Activated naive CD8-positive, alpha-beta T cell treated with anti-CD3 and anti-CD28 coated beads, Interleukin-2, amount 10 ng/mL, durations not matched to agents 7 days and 5 days (primary cell): ENCODE measurements at regions not wholly inside any gene's neighbourhood (a gene's known extent, or its start where the extent isn't known, plus 50 kb on each side); places are given as distances from the start of the nearest gene placed in this dataset.
A peak's percentile ranks its signal among the peaks of the same experiment; 100 is the strongest.

Experiments used
- ATAC-seq: fragments of 150-1000 bp; cut with Tn5 transposase; one replicate; pipeline ENCODE4 v1.10.0; 2021; ENCODE audit warnings: low read depth, moderate library complexity
- POLR2A ChIA-PET: fragments of 350-600 bp; sonication (Branson Sonifier 250); formaldehyde crosslinking; loops from one replicate; lab custom pipeline; 2021; ENCODE audit warnings: antibody characterized with exemption; lab: Charles Lee
- DNase-seq: peaks from one replicate; pipeline ENCODE4 v3.0.0; 2021
- H3K27ac Mint-ChIP-seq: one replicate; pipeline ENCODE4 v1.8.0; 2022; ENCODE audit warnings: mild to moderate bottlenecking, mixed read lengths
- H3K27me3 Mint-ChIP-seq: one replicate; pipeline ENCODE4 v1.8.0; 2022; ENCODE audit warnings: mild to moderate bottlenecking, moderate library complexity, mixed read lengths
- H3K36me3 Mint-ChIP-seq: one replicate; pipeline ENCODE4 v1.8.0; 2021; ENCODE audit warnings: mild to moderate bottlenecking, mixed read lengths
- H3K4me1 Mint-ChIP-seq: one replicate; pipeline ENCODE4 v1.8.0; 2021; ENCODE audit warnings: mixed read lengths
- H3K4me3 Mint-ChIP-seq: one replicate; pipeline ENCODE4 v1.8.0; 2022; ENCODE audit warnings: mild to moderate bottlenecking, moderate library complexity, mixed read lengths
- H3K9me3 Mint-ChIP-seq: one replicate; pipeline ENCODE4 v1.8.0; 2021; ENCODE audit warnings: mixed read lengths

DNA sequence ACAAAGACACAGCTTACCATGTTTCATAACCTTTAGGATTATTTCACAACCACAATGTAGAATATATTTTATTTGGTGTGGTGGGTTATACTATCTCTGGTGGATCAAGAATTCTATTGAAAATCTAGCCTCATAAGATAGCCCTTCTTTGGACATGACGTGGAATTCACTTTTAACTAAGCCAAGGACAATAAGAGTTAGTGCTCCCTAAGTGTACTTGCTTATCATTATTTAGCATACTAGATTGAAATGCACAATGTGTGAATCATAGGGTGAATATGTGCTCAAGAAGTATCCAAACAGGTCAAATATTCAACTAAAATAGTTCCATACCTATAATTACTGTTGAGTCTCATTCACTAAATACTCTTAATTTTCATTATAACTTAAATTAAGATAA is 1179.5 kb upstream of the GOT2 start:
- POLR2A ChIA-PET: no interaction called here
- no peaks in the 10 kb centered on the region for H3K27me3 Mint-ChIP-seq
- no peak overlapping the region for H3K27ac Mint-ChIP-seq
- H3K36me3 Mint-ChIP-seq: no peaks in the 10 kb centered on the region
- DNase-seq: no peak
- H3K4me3 Mint-ChIP-seq: no peak overlapping the region
- no peaks in the 10 kb centered on the region for H3K9me3 Mint-ChIP-seq
- H3K4me1 Mint-ChIP-seq: no peaks in the 10 kb centered on the region
- ATAC-seq: no peak

DNA sequence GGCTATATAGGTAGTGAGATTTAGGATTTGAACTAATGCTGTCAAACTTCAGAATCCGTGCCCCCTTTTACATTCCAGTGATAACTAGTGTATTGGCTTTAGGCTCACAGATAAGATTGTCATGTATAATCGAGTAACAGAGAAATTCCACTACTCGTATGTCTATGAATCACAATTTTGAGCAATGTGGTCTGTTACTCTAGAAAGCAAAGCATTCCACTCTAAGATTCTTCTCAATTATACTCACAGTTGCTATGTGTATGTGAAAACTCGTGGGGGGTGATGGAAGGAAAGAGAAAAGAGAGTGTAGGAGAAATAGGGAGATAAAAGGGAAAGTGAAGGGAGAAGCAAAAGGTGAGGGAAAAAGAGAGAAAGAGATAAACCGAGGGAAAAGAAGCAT is 1175.1 kb upstream of the GOT2 start:
- Mint-ChIP-seq H3K36me3 (no peaks in the 10 kb centered on the region), H3K27ac (no peak overlapping the region), H3K4me3 (no peak overlapping the region), H3K4me1 (no peaks in the 10 kb centered on the region), H3K9me3 (no peaks in the 10 kb centered on the region), H3K27me3 (no peaks in the 10 kb centered on the region)
- POLR2A ChIA-PET: no interaction called here
- DNase-seq (no peak), ATAC-seq (no peak)

DNA sequence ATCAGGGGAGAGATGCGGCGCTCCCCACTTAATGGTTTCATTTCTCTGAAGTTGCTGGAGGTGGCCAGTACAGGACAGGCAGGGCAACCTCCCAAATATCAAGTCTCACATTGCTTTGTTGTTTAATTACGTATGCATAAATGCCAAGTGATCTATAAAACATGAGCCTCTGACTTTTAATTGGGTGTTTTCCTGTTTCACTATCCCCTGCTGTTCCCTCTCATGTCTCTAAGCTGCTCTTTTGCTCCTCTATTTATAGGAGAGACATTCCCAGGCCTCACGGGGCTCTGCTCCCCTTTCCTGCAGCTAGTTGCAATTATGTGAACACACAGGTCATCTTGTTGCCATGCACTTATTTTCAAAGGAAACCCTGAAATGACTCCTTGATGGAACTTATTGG is 1173.5 kb upstream of the GOT2 start:
- H3K4me3 Mint-ChIP-seq: no peak overlapping the region
- POLR2A ChIA-PET: no interaction called here
- DNase-seq (no peak), ATAC-seq (no peak)
- no peaks in the 10 kb centered on the region for H3K36me3 Mint-ChIP-seq
- no peaks in the 10 kb centered on the region for H3K9me3 Mint-ChIP-seq
- no peaks in the 10 kb centered on the region for H3K4me1 Mint-ChIP-seq
- H3K27ac Mint-ChIP-seq: no peak overlapping the region
- H3K27me3 Mint-ChIP-seq: no peaks in the 10 kb centered on the region

DNA sequence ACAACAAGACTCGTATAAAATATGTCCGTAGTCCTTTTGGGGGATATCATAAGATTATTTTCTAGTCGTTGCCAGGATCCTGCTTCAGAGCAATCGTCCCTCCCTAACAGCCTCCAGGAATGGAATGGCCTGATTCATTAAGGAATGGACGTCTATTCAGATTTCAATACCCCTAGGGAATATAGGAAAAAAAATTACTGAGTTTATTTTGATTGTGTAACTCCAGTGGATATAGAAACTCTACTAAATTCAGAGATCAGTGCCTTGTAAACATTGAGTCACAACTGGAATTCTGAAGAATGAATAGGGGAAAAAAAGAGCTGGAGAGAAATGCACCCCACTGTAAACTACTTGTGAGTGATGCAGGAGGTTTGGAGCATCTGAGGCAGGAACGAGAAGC is 1171.5 kb upstream of the GOT2 start:
- Mint-ChIP-seq H3K36me3 (no peaks in the 10 kb centered on the region), H3K4me1 (no peaks in the 10 kb centered on the region), H3K9me3 (no peaks in the 10 kb centered on the region), H3K4me3 (no peak overlapping the region), H3K27me3 (no peaks in the 10 kb centered on the region), H3K27ac (no peak overlapping the region)
- DNase-seq (no peak), ATAC-seq (no peak)
- POLR2A ChIA-PET: no interaction called here

DNA sequence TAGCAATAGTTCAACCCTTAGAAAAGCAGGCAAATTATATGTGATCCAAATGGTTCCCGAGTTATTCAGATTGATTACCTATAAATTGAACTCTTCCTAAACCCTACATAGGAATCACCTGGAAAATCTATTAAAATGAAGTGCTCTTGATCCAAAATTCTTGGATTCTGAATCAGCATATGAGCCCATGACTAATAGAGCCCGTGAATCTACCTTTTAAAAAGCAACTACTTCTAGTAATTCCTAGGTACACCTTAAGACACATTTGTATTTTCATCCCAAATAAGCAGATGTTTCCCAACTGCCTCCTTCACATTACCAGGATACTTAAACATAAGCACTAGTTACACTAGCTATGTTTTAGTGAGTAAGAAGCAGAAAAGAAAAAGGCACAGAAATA is 1171.0 kb upstream of the GOT2 start:
- no peaks in the 10 kb centered on the region for H3K36me3 Mint-ChIP-seq
- no peak for ATAC-seq

DNA sequence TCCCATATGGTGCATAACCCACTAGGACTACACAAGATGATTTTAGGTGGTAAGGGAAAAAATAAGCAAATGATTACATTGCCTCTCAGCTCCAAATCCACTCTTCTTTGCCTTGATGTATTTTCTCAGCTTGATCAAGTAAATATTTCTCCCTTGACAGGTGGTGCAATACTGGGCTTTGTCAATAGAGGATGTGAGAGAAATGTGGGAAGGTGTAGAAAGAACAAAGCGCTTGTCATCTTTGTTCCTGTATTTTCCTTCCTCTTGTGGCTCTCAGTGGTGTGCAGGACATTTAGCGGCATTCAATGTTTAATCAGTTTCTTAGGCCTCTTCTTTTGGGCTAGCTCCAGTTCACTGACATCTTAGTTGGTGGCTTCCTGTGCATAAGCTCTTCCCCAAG is 1165.8 kb upstream of the GOT2 start:
- ATAC-seq (no peak), DNase-seq (no peak)
- POLR2A ChIA-PET: no interaction called here
- Mint-ChIP-seq H3K27me3 (no peaks in the 10 kb centered on the region), H3K9me3 (peaks cover 4% of the 10 kb centered on the region), H3K36me3 (no peaks in the 10 kb centered on the region), H3K4me3 (no peak overlapping the region), H3K27ac (no peak overlapping the region), H3K4me1 (no peaks in the 10 kb centered on the region)

More for the DNA sequence above, 1171.0 kb upstream of the GOT2 start:
- Mint-ChIP-seq H3K27me3 (no peaks in the 10 kb centered on the region), H3K9me3 (no peaks in the 10 kb centered on the region), H3K4me3 (no peak overlapping the region), H3K4me1 (no peaks in the 10 kb centered on the region), H3K27ac (no peak overlapping the region)
- DNase-seq: no peak
- POLR2A ChIA-PET: no interaction called here

DNA sequence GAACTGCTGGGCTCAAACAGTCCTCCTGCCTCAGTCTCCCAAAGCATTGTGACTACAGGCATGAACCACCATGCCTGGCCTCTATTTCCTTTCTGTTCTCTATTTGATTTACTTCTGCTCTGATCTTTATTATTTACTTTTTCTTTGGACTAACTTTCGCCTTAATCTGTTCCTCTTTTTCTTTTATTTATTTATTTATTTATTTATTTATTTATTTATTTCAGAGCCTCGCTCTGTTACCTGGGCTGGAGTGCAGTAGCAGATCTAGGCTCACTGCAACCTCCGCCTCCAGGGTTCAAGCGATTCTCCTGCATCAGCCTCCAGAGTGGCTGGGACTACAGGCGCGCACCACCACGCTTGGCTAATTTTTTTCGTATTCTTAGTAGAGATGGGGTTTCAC is 1158.3 kb upstream of the GOT2 start:
- Mint-ChIP-seq H3K4me1 (no peaks in the 10 kb centered on the region), H3K4me3 (no peak overlapping the region), H3K27me3 (no peaks in the 10 kb centered on the region), H3K36me3 (no peaks in the 10 kb centered on the region), H3K9me3 (peaks cover 6% of the 10 kb centered on the region), H3K27ac (no peak overlapping the region)
- POLR2A ChIA-PET: no interaction called here
- no peak for ATAC-seq
- no peak for DNase-seq

DNA sequence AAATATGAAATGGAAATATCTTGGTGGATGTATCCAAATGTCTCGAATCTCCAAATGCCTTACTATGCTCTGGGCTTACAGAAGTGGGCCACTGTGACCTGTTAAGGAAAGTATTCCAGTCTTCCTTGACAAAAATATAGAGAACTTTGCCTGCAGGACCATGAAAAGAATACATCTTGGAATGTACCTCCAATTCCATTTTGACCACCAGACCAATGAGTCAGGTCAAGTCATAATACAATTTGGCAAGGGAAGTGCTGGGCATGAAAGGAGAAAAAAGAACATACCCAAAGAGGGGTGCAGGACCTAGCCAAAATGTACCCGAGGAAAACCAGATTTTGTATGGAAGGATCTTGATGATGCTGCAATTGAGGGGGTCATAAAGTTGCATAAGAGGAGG is 1153.7 kb upstream of the GOT2 start:
- Mint-ChIP-seq H3K4me1 (no peaks in the 10 kb centered on the region), H3K36me3 (no peaks in the 10 kb centered on the region), H3K27me3 (no peaks in the 10 kb centered on the region), H3K4me3 (no peak overlapping the region), H3K9me3 (peaks cover 9% of the 10 kb centered on the region), H3K27ac (no peak overlapping the region)
- no peak for DNase-seq
- ATAC-seq: no peak
- POLR2A ChIA-PET: no interaction called here

DNA sequence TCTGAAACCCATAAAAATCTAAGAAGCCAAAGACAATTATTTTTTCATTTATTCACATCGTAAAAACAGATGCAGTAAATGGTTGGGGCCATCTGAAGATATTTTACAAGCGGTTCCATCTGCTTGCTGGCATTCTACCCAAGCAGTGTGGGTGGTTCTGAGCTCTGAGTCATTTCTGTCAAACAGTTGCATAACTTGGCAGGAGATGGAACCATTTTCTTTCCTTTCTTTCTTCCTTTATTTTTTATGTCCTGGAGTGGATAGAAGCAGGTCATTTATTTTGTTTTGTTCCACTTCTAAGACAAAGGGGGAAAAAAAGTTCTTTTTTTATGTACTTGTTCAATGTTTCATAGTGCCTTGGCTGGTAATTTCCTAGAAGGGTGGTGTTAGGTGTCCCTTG is 1151.9 kb upstream of the GOT2 start:
- Mint-ChIP-seq H3K4me1 (no peaks in the 10 kb centered on the region), H3K36me3 (no peaks in the 10 kb centered on the region), H3K27me3 (no peaks in the 10 kb centered on the region), H3K4me3 (no peak overlapping the region), H3K9me3 (peaks cover 9% of the 10 kb centered on the region), H3K27ac (no peak overlapping the region)
- ATAC-seq (no peak), DNase-seq (no peak)
- POLR2A ChIA-PET: no interaction called here

DNA sequence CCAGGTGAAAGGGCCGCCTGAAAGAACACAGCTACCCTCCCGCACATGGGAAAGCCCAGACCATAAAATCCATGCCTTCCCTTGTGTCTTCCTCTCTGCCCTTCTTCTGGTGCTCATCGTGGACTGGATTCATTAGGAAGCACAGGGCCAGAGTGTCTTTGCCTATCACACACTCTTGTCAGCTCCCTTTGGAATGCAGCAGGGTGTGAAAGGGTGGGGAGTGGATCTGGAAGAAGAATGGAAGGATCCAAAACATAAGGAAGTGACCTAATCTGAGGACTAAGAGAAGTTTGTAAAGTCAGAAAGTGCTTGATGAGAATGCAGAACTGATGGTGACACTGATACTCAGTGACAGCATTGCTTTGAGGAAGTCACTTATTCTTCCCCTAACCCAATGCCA is 1147.3 kb upstream of the GOT2 start:
- Mint-ChIP-seq H3K36me3 (no peaks in the 10 kb centered on the region), H3K27me3 (no peaks in the 10 kb centered on the region), H3K4me3 (no peak overlapping the region)

DNA sequence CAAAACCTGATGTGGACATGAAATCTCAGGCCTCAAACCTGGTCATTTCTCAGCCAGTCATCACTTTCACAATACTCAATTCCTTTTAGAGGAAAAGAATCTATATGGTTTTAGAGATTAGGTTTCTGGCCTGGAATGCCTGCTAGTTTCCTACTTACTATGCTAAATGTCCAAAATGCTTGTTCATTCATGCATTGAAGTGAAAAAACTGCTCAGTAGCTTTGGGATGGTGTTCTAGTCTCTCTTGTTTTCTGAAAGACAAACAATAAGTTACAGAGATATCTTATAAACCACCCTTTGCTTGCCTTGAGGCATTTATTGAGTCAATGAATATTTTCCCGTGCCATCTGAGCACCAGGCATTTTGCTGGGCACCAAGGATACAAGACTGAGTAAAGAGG is 1146.5 kb upstream of the GOT2 start:
- no peak overlapping the region for H3K4me3 Mint-ChIP-seq
- no peak for DNase-seq
- H3K36me3 Mint-ChIP-seq: no peaks in the 10 kb centered on the region
- POLR2A ChIA-PET: no interaction called here
- no peaks in the 10 kb centered on the region for H3K27me3 Mint-ChIP-seq
- H3K4me1 Mint-ChIP-seq: no peaks in the 10 kb centered on the region
- no peak for ATAC-seq
- peaks cover 2% of the 10 kb centered on the region for H3K9me3 Mint-ChIP-seq
- no peak overlapping the region for H3K27ac Mint-ChIP-seq

More for the DNA sequence above, 1147.3 kb upstream of the GOT2 start:
- no peak overlapping the region for H3K27ac Mint-ChIP-seq
- peaks cover 4% of the 10 kb centered on the region for H3K9me3 Mint-ChIP-seq
- DNase-seq (no peak), ATAC-seq (no peak)
- POLR2A ChIA-PET: no interaction called here
- H3K4me1 Mint-ChIP-seq: no peaks in the 10 kb centered on the region

DNA sequence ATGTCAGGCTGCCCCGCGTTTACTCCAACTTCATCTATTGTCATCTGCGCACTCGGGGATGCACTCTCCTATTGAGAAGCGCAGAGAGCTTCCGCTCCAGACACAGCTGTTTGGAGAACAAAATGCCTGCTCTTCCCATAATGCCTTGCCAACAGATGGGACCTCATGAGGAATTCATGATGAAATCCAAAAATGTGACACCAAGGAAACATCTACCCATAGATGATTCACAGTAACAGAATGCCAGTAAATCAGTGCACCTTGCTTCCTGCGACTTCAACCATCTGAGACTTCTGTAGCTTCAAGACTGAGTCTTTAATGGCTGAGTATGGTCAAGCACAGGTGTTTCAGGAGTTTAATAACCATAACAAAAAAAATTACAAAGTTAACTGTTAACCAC is 1144.9 kb upstream of the GOT2 start:
- DNase-seq (no peak), ATAC-seq (no peak)
- H3K9me3 Mint-ChIP-seq: peaks cover 2% of the 10 kb centered on the region
- no peaks in the 10 kb centered on the region for H3K27me3 Mint-ChIP-seq
- POLR2A ChIA-PET: no interaction called here
- no peak overlapping the region for H3K27ac Mint-ChIP-seq
- no peaks in the 10 kb centered on the region for H3K4me1 Mint-ChIP-seq
- H3K36me3 Mint-ChIP-seq: no peaks in the 10 kb centered on the region
- no peak overlapping the region for H3K4me3 Mint-ChIP-seq

DNA sequence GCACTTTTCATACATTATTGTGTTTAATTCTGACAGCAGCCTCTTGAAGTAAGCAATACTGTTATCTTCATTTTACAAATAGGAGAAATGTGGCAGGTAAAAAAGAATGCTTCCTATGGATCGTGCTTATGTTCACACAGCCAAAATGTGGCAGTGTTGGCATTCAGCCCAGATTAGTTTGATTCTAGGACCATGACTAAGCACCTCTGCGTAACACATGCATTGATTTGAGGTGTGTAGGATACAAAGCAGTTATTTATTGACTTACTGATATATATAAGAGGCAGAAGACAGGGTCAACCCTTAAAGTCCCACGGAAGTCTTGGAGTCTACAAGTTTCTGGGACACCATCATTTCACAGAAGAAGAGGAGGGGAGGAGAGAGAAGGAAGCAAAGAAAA is 1144.4 kb upstream of the GOT2 start:
- no peaks in the 10 kb centered on the region for H3K27me3 Mint-ChIP-seq
- DNase-seq: no peak
- no peak overlapping the region for H3K4me3 Mint-ChIP-seq
- POLR2A ChIA-PET: no interaction called here
- H3K36me3 Mint-ChIP-seq: no peaks in the 10 kb centered on the region
- no peak overlapping the region for H3K27ac Mint-ChIP-seq
- ATAC-seq: no peak
- H3K4me1 Mint-ChIP-seq: no peaks in the 10 kb centered on the region
- H3K9me3 Mint-ChIP-seq: peaks cover 2% of the 10 kb centered on the region

DNA sequence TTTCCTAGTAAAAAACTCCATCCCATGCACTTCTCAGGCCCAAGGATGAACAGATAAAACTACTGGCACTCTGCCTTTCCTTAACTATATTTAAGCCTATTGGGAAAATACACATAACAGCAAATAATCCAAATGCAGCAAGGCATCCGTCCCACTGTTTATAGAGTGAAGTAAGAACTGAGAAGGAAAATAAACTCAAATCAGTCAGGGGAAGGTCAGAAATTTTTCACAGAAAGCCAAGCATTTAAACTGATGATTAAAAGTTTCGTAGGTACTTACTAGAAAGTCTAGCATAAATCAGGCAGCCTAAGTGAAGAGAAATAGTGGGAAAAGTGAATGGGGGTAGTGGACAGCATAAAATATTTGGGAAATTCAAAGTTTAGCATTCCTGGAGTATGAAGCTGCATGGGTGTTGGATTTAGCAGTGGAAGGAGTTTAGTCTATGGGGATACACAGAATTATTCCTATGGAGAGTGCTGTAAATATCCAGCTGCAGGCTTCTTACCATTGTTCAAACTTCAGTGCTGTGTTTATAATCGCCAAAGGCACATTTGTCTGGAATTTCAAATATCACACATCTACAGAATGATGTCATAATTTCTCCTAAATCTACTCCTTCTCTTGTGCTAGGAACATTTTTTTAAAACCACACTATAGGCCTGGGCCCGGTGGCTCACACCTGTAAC is 1131.0 kb upstream of the GOT2 start:
- ATAC-seq: no peak
- Mint-ChIP-seq H3K9me3 (peaks cover 4% of the 10 kb centered on the region), H3K4me3 (no peak overlapping the region), H3K4me1 (no peaks in the 10 kb centered on the region), H3K27me3 (no peaks in the 10 kb centered on the region), H3K36me3 (no peaks in the 10 kb centered on the region), H3K27ac (peak overlapping the region; percentile 23)
- DNase-seq: no peak
- POLR2A ChIA-PET: no interaction called here
